Neural cell (in vitro differentiated cells): ENCODE measurements at regions not wholly inside any gene's neighbourhood (a gene's known extent, or its start where the extent isn't known, plus 50 kb on each side); places are given as distances from the start of the nearest gene placed in this dataset.

Source experiments
- CTCF ChIP-seq: fragments of 450-650 bp; IDR thresholded peaks from 2 replicates; pipeline ENCODE4 v1.5.1; 2014; ENCODE audit warnings: antibody characterized with exemption, mild to moderate bottlenecking, moderate library complexity; ENCODE audit not compliant: poor library complexity, severe bottlenecking
- POLR2AphosphoS5 ChIP-seq: IDR thresholded peaks from 2 replicates; pipeline ENCODE4 v1.6.1; 2012
- RAD21 ChIP-seq: fragments of 450-650 bp; conservative IDR thresholded peaks from 2 replicates; pipeline ENCODE4 v1.6.1; 2014; ENCODE audit warnings: antibody characterized with exemption, mild to moderate bottlenecking, moderate library complexity

GRCh38 chr4:106691749-106692148, 323.2 kb upstream of the GIMD1 start:
- TF ChIP-seq CTCF, result no peak
- no peak for TF ChIP-seq POLR2AphosphoS5
- TF ChIP-seq RAD21, result no peak
